ENCODE measurements at regions not wholly inside any gene's neighbourhood (a gene's known extent, or its start where the extent isn't known, plus 50 kb on each side); places are given as distances from the start of the nearest gene placed in this dataset.

GRCh38 chr6:48798296-48798695, 664.8 kb downstream of the MMUT start:
- intact Hi-C loops (cut with DNase I; ENCODE audit: low total_unique reads), result no loop called here
- Histone ChIP-seq H3K4me1 (no peaks in the 10 kb centered on the region), H3K27me3 (no peaks in the 10 kb centered on the region), H3K36me3 (ENCODE audit: low read depth, missing control alignments) (no peaks in the 10 kb centered on the region), H3K27ac (no peak overlapping the region), H3K4me3 (no peak overlapping the region), H3K9me3 (no peaks in the 10 kb centered on the region)
- 57 to 76% methylated on average over 3 of the region's 3 CpGs for WGBS, 2 donors
- DNase-seq, result no peak
- no peak for TF ChIP-seq POLR2A (IDR thresholded peaks at IDR 0.05)
- TF ChIP-seq, protein P1, sequence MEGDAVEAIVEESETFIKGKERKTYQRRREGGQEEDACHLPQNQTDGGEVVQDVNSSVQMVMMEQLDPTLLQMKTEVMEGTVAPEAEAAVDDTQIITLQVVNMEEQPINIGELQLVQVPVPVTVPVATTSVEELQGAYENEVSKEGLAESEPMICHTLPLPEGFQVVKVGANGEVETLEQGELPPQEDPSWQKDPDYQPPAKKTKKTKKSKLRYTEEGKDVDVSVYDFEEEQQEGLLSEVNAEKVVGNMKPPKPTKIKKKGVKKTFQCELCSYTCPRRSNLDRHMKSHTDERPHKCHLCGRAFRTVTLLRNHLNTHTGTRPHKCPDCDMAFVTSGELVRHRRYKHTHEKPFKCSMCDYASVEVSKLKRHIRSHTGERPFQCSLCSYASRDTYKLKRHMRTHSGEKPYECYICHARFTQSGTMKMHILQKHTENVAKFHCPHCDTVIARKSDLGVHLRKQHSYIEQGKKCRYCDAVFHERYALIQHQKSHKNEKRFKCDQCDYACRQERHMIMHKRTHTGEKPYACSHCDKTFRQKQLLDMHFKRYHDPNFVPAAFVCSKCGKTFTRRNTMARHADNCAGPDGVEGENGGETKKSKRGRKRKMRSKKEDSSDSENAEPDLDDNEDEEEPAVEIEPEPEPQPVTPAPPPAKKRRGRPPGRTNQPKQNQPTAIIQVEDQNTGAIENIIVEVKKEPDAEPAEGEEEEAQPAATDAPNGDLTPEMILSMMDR (IDR thresholded peaks at IDR 0.05), result no peak

DNA sequence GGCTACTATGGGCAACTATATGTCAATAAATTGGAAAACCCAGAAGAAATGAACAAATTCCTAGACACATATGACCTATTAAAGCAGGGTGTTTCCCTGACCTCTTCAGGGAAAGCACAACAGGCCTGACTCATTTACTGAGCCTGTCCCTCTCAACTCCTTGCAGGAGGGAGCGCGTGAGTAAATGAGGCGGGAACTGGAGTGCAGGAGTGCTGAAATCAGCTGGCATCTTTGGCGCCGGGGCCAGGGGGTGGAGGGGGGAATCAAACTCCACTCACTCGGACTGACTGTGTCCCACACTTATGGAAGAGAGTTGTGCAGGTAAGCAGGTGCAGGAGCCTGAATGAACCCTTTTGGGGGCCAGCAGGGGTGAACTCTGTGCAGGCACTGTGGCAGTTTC, 671.2 kb upstream of the PTCHD4 start:
- no peaks in the 10 kb centered on the region for H3K27me3 ChIP-seq
- H3K9me3 ChIP-seq, result no peaks in the 10 kb centered on the region
- no peaks in the 10 kb centered on the region for H3K4me1 ChIP-seq
- WGBS, 2 donors, result 74 to 80% methylated on average over 6 of the region's 6 CpGs
- no peak for DNase-seq
- no peak overlapping the region for H3K4me3 ChIP-seq
- H3K27ac ChIP-seq, result no peak overlapping the region
- intact Hi-C loops (cut with DNase I; ENCODE audit: low total_unique reads), result no loop called here
- TF ChIP-seq POLR2A (IDR thresholded peaks at IDR 0.05), result no peak
- TF ChIP-seq, protein P1 (IDR thresholded peaks at IDR 0.05), result no peak
- H3K36me3 ChIP-seq (ENCODE audit: low read depth, missing control alignments), result no peaks in the 10 kb centered on the region

DNA sequence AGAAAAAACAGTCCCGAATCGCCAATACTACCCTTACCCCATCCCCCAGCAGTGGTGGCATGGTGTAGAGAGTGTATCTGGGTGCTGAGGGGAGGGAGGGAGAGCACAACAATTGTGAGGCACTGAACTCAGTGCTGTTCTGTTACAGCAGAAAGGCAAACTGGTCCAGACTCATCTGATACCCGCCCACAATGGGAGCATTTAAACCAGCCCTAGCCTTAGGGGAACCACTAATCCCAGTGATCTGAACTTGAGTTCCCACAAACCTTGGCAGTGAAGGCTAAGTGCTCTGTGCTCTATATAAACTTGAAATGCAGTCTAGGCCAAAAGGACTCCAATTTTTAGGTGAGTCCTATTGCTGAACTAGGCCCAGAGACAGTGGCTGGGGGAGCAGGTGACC, 666.4 kb upstream of the PTCHD4 start:
- no peaks in the 10 kb centered on the region for H3K36me3 ChIP-seq (ENCODE audit: low read depth, missing control alignments)
- DNase-seq, result no peak
- intact Hi-C loops (cut with DNase I; ENCODE audit: low total_unique reads), result no loop called here
- TF ChIP-seq POLR2A (IDR thresholded peaks at IDR 0.05), result no peak
- TF ChIP-seq, protein P1 (IDR thresholded peaks at IDR 0.05), result no peak
- no peak overlapping the region for H3K4me3 ChIP-seq
- no peak overlapping the region for H3K27ac ChIP-seq
- 83 to 93% methylated on average over 3 of the region's 3 CpGs for WGBS, 2 donors
- H3K4me1 ChIP-seq, result no peaks in the 10 kb centered on the region
- no peaks in the 10 kb centered on the region for H3K27me3 ChIP-seq
- no peaks in the 10 kb centered on the region for H3K9me3 ChIP-seq

- Histone ChIP-seq H3K4me3 (no peak overlapping the region), H3K27ac (no peak overlapping the region), H3K27me3 (no peaks in the 10 kb centered on the region), H3K36me3 (ENCODE audit: low read depth, missing control alignments) (no peaks in the 10 kb centered on the region), H3K9me3 (no peaks in the 10 kb centered on the region), H3K4me1 (no peaks in the 10 kb centered on the region)
- TF ChIP-seq POLR2A (IDR thresholded peaks at IDR 0.05), result no peak
- TF ChIP-seq, protein P1 (IDR thresholded peaks at IDR 0.05), result no peak
- WGBS, 2 donors, result 42 to 52% methylated on average over 3 of the region's 3 CpGs
- no peak for DNase-seq
- intact Hi-C loops (cut with DNase I; ENCODE audit: low total_unique reads), result no loop called here
Observed at GRCh38 chr6:48775157-48775556, 664.2 kb upstream of the PTCHD4 start.

GRCh38 chr6:48774276-48774675, 663.3 kb upstream of the PTCHD4 start:
- WGBS, 2 donors, result 58 to 83% methylated on average over 1 of the region's 1 CpG
- no peak for DNase-seq
- H3K36me3 ChIP-seq (ENCODE audit: low read depth, missing control alignments), result no peaks in the 10 kb centered on the region
- intact Hi-C loops (cut with DNase I; ENCODE audit: low total_unique reads), result no loop called here
- H3K27ac ChIP-seq, result no peak overlapping the region
- H3K27me3 ChIP-seq, result no peaks in the 10 kb centered on the region
- H3K9me3 ChIP-seq, result no peaks in the 10 kb centered on the region
- H3K4me1 ChIP-seq, result no peaks in the 10 kb centered on the region
- no peak for TF ChIP-seq POLR2A (IDR thresholded peaks at IDR 0.05)
- TF ChIP-seq, protein P1 (IDR thresholded peaks at IDR 0.05), result no peak
- H3K4me3 ChIP-seq, result no peak overlapping the region

Measured in testis (tissue), 2 donors.